ENCODE measurements at regions not wholly inside any gene's neighbourhood (a gene's known extent, or its start where the extent isn't known, plus 50 kb on each side); places are given as distances from the start of the nearest gene placed in this dataset.
"Not testable (repeated sequence)": the region's sequence is repeated elsewhere in the genome, so short reads cannot be mapped to it uniquely, and the experiment has no call there.

- DNase-seq = no peak
Observed at GRCh38 chr2:182598626-182599025, 117.4 kb upstream of the DNAJC10 start.

GRCh38 chr2:182605166-182605565 lies 110.9 kb upstream of the DNAJC10 start:
- DNase-seq = no peak

- DNase-seq = no peak
Observed at GRCh38 chr2:182606728-182607681, 109.1 kb upstream of the DNAJC10 start.

GRCh38 chr2:182608181-182608845 lies 107.7 kb upstream of the DNAJC10 start:
- no peak for DNase-seq

- DNase-seq = not testable (repeated sequence)
Observed at GRCh38 chr2:182609005-182609404, 107.1 kb upstream of the DNAJC10 start.

- no peak for DNase-seq
Observed at GRCh38 chr2:182610231-182610630, 105.8 kb upstream of the DNAJC10 start.

GRCh38 chr2:182611009-182611408 lies 105.0 kb upstream of the DNAJC10 start:
- no peak for DNase-seq

GRCh38 chr2:182615036-182615435 lies 101.0 kb upstream of the DNAJC10 start:
- no peak for DNase-seq

- no peak for DNase-seq
Observed at GRCh38 chr2:182616471-182617393, 99.3 kb upstream of the DNAJC10 start.

- DNase-seq = no peak
Observed at GRCh38 chr2:182618672-182619079, 97.4 kb upstream of the DNAJC10 start.

GRCh38 chr2:182619276-182619675 lies 96.8 kb upstream of the DNAJC10 start:
- DNase-seq = no peak

- no peak for DNase-seq
Observed at GRCh38 chr2:182621191-182621590, 94.9 kb upstream of the DNAJC10 start.

- no peak for DNase-seq
Observed at GRCh38 chr2:182621810-182622209, 94.2 kb upstream of the DNAJC10 start.

GRCh38 chr2:182622231-182622630 lies 93.8 kb upstream of the DNAJC10 start:
- DNase-seq = no peak

GRCh38 chr2:182625814-182626213 lies 90.2 kb upstream of the DNAJC10 start:
- no peak for DNase-seq

GRCh38 chr2:182628916-182629315 lies 87.1 kb upstream of the DNAJC10 start:
- DNase-seq = no peak

- no peak for DNase-seq
Observed at GRCh38 chr2:182630207-182630606, 85.8 kb upstream of the DNAJC10 start.

GRCh38 chr2:182631299-182631698 lies 84.8 kb upstream of the DNAJC10 start:
- DNase-seq = no peak

GRCh38 chr2:182634386-182634785 lies 81.7 kb upstream of the DNAJC10 start:
- DNase-seq = no peak

GRCh38 chr2:182636699-182637098 lies 79.4 kb upstream of the DNAJC10 start:
- no peak for DNase-seq

GRCh38 chr2:182638667-182639066 lies 77.4 kb upstream of the DNAJC10 start:
- no peak for DNase-seq

GRCh38 chr2:182639971-182640370 lies 76.1 kb upstream of the DNAJC10 start:
- no peak for DNase-seq

- DNase-seq = peak in 1 of 2 experiments; percentile 39
Observed at GRCh38 chr2:182642328-182642727, 73.7 kb upstream of the DNAJC10 start.

All from activated T-cell treated with anti-CD3 and anti-CD28 coated beads, Interleukin-2, amount 50 U/mL, for 48 hours (primary cell).